Ectodermal cell (in vitro differentiated cells): ENCODE measurements at regions not wholly inside any gene's neighbourhood (a gene's known extent, or its start where the extent isn't known, plus 50 kb on each side); places are given as distances from the start of the nearest gene placed in this dataset.

Experiments
- H3K27ac ChIP-seq: 2 replicates; pipeline ENCODE4 v1.7.0; 2013; ENCODE audit warnings: mild to moderate bottlenecking, low read depth, low read length; ENCODE audit not compliant: insufficient read depth, poor library complexity, severe bottlenecking
- H3K27me3 ChIP-seq: 2 replicates; pipeline ENCODE4 v1.7.0; 2013; ENCODE audit warnings: mild to moderate bottlenecking, low read length; ENCODE audit not compliant: insufficient read depth, control insufficient read depth, poor library complexity, severe bottlenecking
- H3K36me3 ChIP-seq: one replicate; pipeline ENCODE4 v1.7.0; 2013; ENCODE audit warnings: low read length; ENCODE audit not compliant: control insufficient read depth, insufficient read depth
- H3K4me1 ChIP-seq: one replicate; pipeline ENCODE4 v1.7.0; 2013; ENCODE audit warnings: low read length; ENCODE audit not compliant: control insufficient read depth, insufficient read depth
- H3K4me3 ChIP-seq: 2 replicates; pipeline ENCODE4 v1.7.0; 2013; ENCODE audit warnings: low read depth, low read length, control low read depth; ENCODE audit not compliant: insufficient read depth
- H3K9me3 ChIP-seq: 2 replicates; pipeline ENCODE4 v1.7.0; 2013; ENCODE audit warnings: mild to moderate bottlenecking, low read length, moderate library complexity; ENCODE audit not compliant: control insufficient read depth
- WGBS, 2 experiments: methylation state at CpG; one replicate each; pipeline ENCODE4 v1.1.7; 2013; ENCODE audit warnings: missing lambda C conversion rate in 2 of 2; 5-methylcytosine and 5-hydroxymethylcytosine counted together

- H3K36me3 ChIP-seq: no peaks in the 10 kb centered on the region
- no peak overlapping the region for H3K4me3 ChIP-seq
- no peaks in the 10 kb centered on the region for H3K27me3 ChIP-seq
- H3K4me1 ChIP-seq: peaks cover 3% of the 10 kb centered on the region
- H3K9me3 ChIP-seq: no peaks in the 10 kb centered on the region
- no peak overlapping the region for H3K27ac ChIP-seq
- WGBS, 2 experiments: 64 to 70% methylated on average over 5 to 6 of the region's 6 CpGs
Measured at GRCh38 chr14:84544486-84545131, 985.3 kb upstream of the FLRT2 start.

- no peaks in the 10 kb centered on the region for H3K9me3 ChIP-seq
- 87 to 89% methylated on average over 2 of the region's 2 CpGs for WGBS, 2 experiments
- no peaks in the 10 kb centered on the region for H3K4me1 ChIP-seq
- no peak overlapping the region for H3K27ac ChIP-seq
- no peaks in the 10 kb centered on the region for H3K27me3 ChIP-seq
- H3K36me3 ChIP-seq: no peaks in the 10 kb centered on the region
- H3K4me3 ChIP-seq: no peak overlapping the region
Measured at GRCh38 chr14:84546236-84546635, 983.7 kb upstream of the FLRT2 start.

DNA sequence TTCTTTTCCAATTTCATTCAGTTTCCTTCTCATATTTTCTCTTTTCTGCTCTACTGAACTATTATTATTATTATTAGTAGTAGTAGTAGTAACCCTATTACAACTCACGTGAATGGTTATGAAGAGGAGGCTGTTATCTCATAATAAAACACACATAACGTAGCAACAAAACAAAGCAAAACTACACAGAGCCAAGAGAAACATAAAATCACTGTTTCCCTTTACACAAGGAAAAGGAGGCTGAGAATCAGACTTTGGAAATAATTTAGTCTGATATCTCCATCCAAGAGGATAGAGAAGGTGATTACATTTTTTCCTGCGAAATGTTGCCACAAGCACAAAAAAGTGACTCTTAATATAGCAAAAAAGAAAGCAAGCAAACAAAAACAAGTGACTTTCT, 975.8 kb upstream of the FLRT2 start:
- H3K27me3 ChIP-seq: no peaks in the 10 kb centered on the region
- no peaks in the 10 kb centered on the region for H3K36me3 ChIP-seq
- 92% methylated on average over 1 of the region's 3 CpGs; no CpG with 5 or more reads in 1 of the 2 experiments for WGBS, 2 experiments
- H3K4me3 ChIP-seq: no peak overlapping the region
- no peak overlapping the region for H3K27ac ChIP-seq
- H3K9me3 ChIP-seq: no peaks in the 10 kb centered on the region
- H3K4me1 ChIP-seq: no peaks in the 10 kb centered on the region

- 85 to 96% methylated on average over 2 of the region's 2 CpGs for WGBS, 2 experiments
- Histone ChIP-seq H3K27me3 (no peaks in the 10 kb centered on the region), H3K36me3 (no peaks in the 10 kb centered on the region), H3K4me1 (no peaks in the 10 kb centered on the region), H3K9me3 (no peaks in the 10 kb centered on the region), H3K27ac (no peak overlapping the region), H3K4me3 (no peak overlapping the region)
Measured at GRCh38 chr14:84555493-84555892, 974.5 kb upstream of the FLRT2 start.

GRCh38 chr14:84566109-84566508, 963.8 kb upstream of the FLRT2 start:
- Histone ChIP-seq H3K9me3 (no peaks in the 10 kb centered on the region), H3K27ac (no peak overlapping the region), H3K27me3 (no peaks in the 10 kb centered on the region), H3K4me3 (no peak overlapping the region), H3K36me3 (no peaks in the 10 kb centered on the region), H3K4me1 (no peaks in the 10 kb centered on the region)
- 89% methylated on average over 6 of the region's 6 CpGs for WGBS, 2 experiments

- H3K36me3 ChIP-seq: no peaks in the 10 kb centered on the region
- H3K4me1 ChIP-seq: no peaks in the 10 kb centered on the region
- H3K27me3 ChIP-seq: no peaks in the 10 kb centered on the region
- no peak overlapping the region for H3K4me3 ChIP-seq
- H3K9me3 ChIP-seq: no peaks in the 10 kb centered on the region
- no peak overlapping the region for H3K27ac ChIP-seq
Measured at GRCh38 chr14:84575681-84576080, 954.3 kb upstream of the FLRT2 start.

DNA sequence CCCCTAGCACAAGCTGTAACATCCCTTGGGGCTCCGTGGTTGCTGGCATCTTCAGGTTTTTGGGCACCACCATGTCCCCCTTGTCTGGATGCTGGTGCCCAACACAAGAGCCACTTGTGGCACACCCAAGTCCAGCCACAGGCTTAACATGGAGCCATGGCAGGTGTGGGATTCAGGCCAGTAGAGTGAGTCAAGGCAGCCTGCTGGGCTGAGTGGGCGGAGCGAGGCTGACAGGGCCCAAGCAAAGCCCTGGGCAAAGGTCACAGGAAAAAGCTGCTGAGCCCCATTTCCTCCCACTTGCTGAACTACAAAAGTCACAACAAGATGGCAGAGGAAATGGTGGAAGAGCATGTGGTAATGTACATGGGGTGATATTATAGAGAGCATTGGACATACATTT, 950.7 kb upstream of the FLRT2 start:
- no peak overlapping the region for H3K27ac ChIP-seq
- WGBS, 2 experiments: 92 to 97% methylated on average over 3 of the region's 3 CpGs
- H3K27me3 ChIP-seq: no peaks in the 10 kb centered on the region
- no peaks in the 10 kb centered on the region for H3K36me3 ChIP-seq
- no peaks in the 10 kb centered on the region for H3K4me1 ChIP-seq
- no peak overlapping the region for H3K4me3 ChIP-seq
- no peaks in the 10 kb centered on the region for H3K9me3 ChIP-seq

GRCh38 chr14:84581041-84581440, 948.9 kb upstream of the FLRT2 start:
- Histone ChIP-seq H3K27ac (no peak overlapping the region), H3K9me3 (no peaks in the 10 kb centered on the region), H3K27me3 (no peaks in the 10 kb centered on the region), H3K36me3 (no peaks in the 10 kb centered on the region), H3K4me1 (no peaks in the 10 kb centered on the region), H3K4me3 (no peak overlapping the region)

GRCh38 chr14:84584511-84584910, 945.4 kb upstream of the FLRT2 start:
- Histone ChIP-seq H3K36me3 (no peaks in the 10 kb centered on the region), H3K4me1 (no peaks in the 10 kb centered on the region), H3K9me3 (no peaks in the 10 kb centered on the region), H3K27me3 (no peaks in the 10 kb centered on the region), H3K4me3 (no peak overlapping the region), H3K27ac (no peak overlapping the region)
- 70 to 100% methylated on average over 1 of the region's 1 CpG for WGBS, 2 experiments

DNA sequence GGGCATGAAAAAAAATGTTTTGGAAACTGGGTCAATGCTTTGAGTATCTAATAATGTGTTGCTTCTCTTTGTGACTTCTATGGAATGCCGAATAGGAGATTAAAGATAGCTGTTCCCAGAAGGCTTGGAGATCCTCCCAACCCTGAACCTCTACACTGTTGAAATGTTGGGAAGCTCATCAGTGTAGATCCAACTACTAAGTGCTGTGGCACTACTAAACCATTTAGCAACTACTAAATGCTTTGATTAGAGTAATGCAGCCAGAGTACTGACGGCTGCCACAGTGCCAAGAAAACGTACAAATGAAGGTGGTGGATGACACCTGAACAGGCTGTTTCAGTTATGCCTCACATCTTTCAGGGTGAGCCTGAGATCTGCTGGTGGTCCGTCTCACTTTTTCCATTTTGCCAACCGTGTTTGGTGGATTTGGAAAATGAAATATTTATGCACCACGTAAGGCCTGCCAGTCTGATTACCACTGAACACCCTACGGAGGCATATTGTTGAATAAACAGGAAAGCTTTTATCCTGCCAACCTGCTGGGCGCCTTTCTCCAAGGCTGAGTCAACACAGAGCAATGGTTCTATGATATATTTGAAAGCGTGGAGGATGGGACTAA, 938.0 kb upstream of the FLRT2 start:
- Histone ChIP-seq H3K4me3 (no peak overlapping the region), H3K27ac (no peak overlapping the region), H3K4me1 (no peaks in the 10 kb centered on the region), H3K36me3 (no peaks in the 10 kb centered on the region), H3K27me3 (no peaks in the 10 kb centered on the region), H3K9me3 (no peaks in the 10 kb centered on the region)
- WGBS, 2 experiments: 86 to 89% methylated on average over 9 of the region's 9 CpGs
